ENCODE measurements at regions not wholly inside any gene's neighbourhood (a gene's known extent, or its start where the extent isn't known, plus 50 kb on each side); places are given as distances from the start of the nearest gene placed in this dataset.
"Not testable (repeated sequence)": the region's sequence is repeated elsewhere in the genome, so short reads cannot be mapped to it uniquely, and the experiment has no call there.

GRCh38 chr4:66475596-66475995 is 805.3 kb upstream of the EPHA5 start:
- intact Hi-C loops (cut with DNase I; ENCODE audit: low total_unique reads) = no loop called here
- no peaks in the 10 kb centered on the region for H3K4me1 ChIP-seq
- no peaks in the 10 kb centered on the region for H3K27me3 ChIP-seq
- H3K9me3 ChIP-seq = no peaks in the 10 kb centered on the region
- no peak overlapping the region for H3K4me3 ChIP-seq
- no peaks in the 10 kb centered on the region for H3K36me3 ChIP-seq
- no peak overlapping the region for H3K27ac ChIP-seq
- DNase-seq = no peak
- TF ChIP-seq CTCF (IDR thresholded peaks at IDR 0.05) (no peak), POLR2A (IDR thresholded peaks at IDR 0.05) (no peak)

- no peak for DNase-seq
- Histone ChIP-seq H3K4me3 (no peak overlapping the region), H3K27me3 (no peaks in the 10 kb centered on the region), H3K9me3 (no peaks in the 10 kb centered on the region), H3K27ac (no peak overlapping the region), H3K36me3 (no peaks in the 10 kb centered on the region), H3K4me1 (no peaks in the 10 kb centered on the region)
- no peak for TF ChIP-seq CTCF (IDR thresholded peaks at IDR 0.05)
- TF ChIP-seq POLR2A (IDR thresholded peaks at IDR 0.05) = no peak
- intact Hi-C loops (cut with DNase I; ENCODE audit: low total_unique reads) = no loop called here
Measured at GRCh38 chr4:66465111-66465510, 794.8 kb upstream of the EPHA5 start.

- H3K4me3 ChIP-seq; intact Hi-C loops (cut with DNase I; ENCODE audit: low total_unique reads); DNase-seq; H3K36me3 ChIP-seq; H3K27ac ChIP-seq; H3K4me1 ChIP-seq; H3K27me3 ChIP-seq; H3K9me3 ChIP-seq: not testable (repeated sequence)
Measured at GRCh38 chr4:66462890-66463289, 792.6 kb upstream of the EPHA5 start.

- TF ChIP-seq POLR2A (IDR thresholded peaks at IDR 0.05) = no peak
- TF ChIP-seq CTCF (IDR thresholded peaks at IDR 0.05) = no peak
- H3K9me3 ChIP-seq = no peaks in the 10 kb centered on the region
- H3K27me3 ChIP-seq = no peaks in the 10 kb centered on the region
- no peaks in the 10 kb centered on the region for H3K36me3 ChIP-seq
- intact Hi-C loops (cut with DNase I; ENCODE audit: low total_unique reads) = no loop called here
- H3K4me1 ChIP-seq = no peaks in the 10 kb centered on the region
- H3K27ac ChIP-seq = no peak overlapping the region
- DNase-seq = no peak
- no peak overlapping the region for H3K4me3 ChIP-seq
Measured at GRCh38 chr4:66451741-66452140, 781.5 kb upstream of the EPHA5 start.

GRCh38 chr4:66443008-66443407 is 772.7 kb upstream of the EPHA5 start:
- intact Hi-C loops (cut with DNase I; ENCODE audit: low total_unique reads) = no loop called here
- H3K27ac ChIP-seq = no peak overlapping the region
- TF ChIP-seq CTCF (IDR thresholded peaks at IDR 0.05) (no peak), POLR2A (IDR thresholded peaks at IDR 0.05) (no peak)
- no peak for DNase-seq
- H3K36me3 ChIP-seq = no peaks in the 10 kb centered on the region
- no peaks in the 10 kb centered on the region for H3K4me1 ChIP-seq
- H3K27me3 ChIP-seq = peaks cover 0 to 7% of the 10 kb centered on the region in 2 donors
- no peaks in the 10 kb centered on the region for H3K9me3 ChIP-seq
- no peak overlapping the region for H3K4me3 ChIP-seq

- H3K27ac ChIP-seq = no peak overlapping the region
- intact Hi-C loops (cut with DNase I; ENCODE audit: low total_unique reads) = no loop called here
- H3K27me3 ChIP-seq = no peaks in the 10 kb centered on the region
- H3K4me1 ChIP-seq = no peaks in the 10 kb centered on the region
- H3K9me3 ChIP-seq = no peaks in the 10 kb centered on the region
- no peak for DNase-seq
- H3K4me3 ChIP-seq = no peak overlapping the region
- TF ChIP-seq CTCF (IDR thresholded peaks at IDR 0.05) (no peak), POLR2A (IDR thresholded peaks at IDR 0.05) (no peak)
- H3K36me3 ChIP-seq = no peaks in the 10 kb centered on the region
Measured at GRCh38 chr4:66439508-66439907, 769.2 kb upstream of the EPHA5 start.

Measured in uterus (tissue), 3 donors.